Upper lobe of right lung (tissue), 1 donor: ENCODE measurements at regions not wholly inside any gene's neighbourhood (a gene's known extent, or its start where the extent isn't known, plus 50 kb on each side); places are given as distances from the start of the nearest gene placed in this dataset.

Experiments used
- ATAC-seq: fragments of 200-7000 bp; cut with Tn5 transposase; one replicate; pipeline ENCODE4 v1.9.1; 2020; ENCODE audit warnings: mild to moderate bottlenecking, moderate library complexity
- DNase-seq: peaks from one replicate; pipeline ENCODE4 v3.0.0-alpha.2; 2020
- H3K27ac ChIP-seq: fragments of 200-600 bp; one replicate; pipeline ENCODE4 v1.8.0; 2022
- H3K27me3 ChIP-seq: fragments of 200-600 bp; one replicate; pipeline ENCODE4 v1.8.0; 2022; ENCODE audit warnings: mild to moderate bottlenecking
- H3K36me3 ChIP-seq: fragments of 200-600 bp; one replicate; pipeline ENCODE4 v1.8.0; 2022
- H3K4me1 ChIP-seq: fragments of 200-600 bp; one replicate; pipeline ENCODE4 v1.8.0; 2022
- H3K4me3 ChIP-seq: fragments of 200-600 bp; one replicate; pipeline ENCODE4 v1.8.0; 2022; ENCODE audit warnings: mild to moderate bottlenecking
- H3K9me3 ChIP-seq: fragments of 200-600 bp; one replicate; pipeline ENCODE4 v1.8.0; 2022
- CTCF ChIP-seq: fragments of 200-600 bp; IDR thresholded peaks from one replicate; pipeline ENCODE4 v1.8.0; 2022; ENCODE audit warnings: antibody characterized with exemption
- intact Hi-C: fragments of 100-400 bp; cut with DNase I; formaldehyde crosslinking; loops from one replicate; pipeline ENCODE4 v1.11.0; 2022
- donor health status: DM: no; HTN: yes; CAD: no; lungs with severe emphysema.

GRCh38 chr9:96160866-96161265, 141.1 kb downstream of the HSD17B3 start:
- no peak for TF ChIP-seq CTCF
- DNase-seq, result no peak

DNA sequence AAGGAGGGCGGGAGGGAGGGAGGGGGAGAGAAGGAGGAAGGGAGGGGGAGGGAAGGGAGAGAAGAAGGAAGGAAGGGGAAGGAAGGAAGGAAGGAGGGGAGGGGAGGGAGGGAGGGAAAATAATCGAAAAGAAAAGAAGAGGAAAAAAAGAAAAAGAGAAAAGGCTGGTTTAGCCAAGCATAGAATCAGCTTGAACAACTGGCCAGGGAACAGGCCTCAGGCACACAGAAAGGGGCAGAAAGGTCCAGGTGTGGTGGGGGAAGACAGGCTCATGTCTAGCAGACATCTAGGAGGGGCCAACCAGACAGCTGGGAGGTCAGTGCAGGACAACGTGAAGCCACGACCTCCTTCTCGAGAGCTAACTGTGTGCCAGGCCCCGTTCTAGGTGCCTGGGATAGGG, 141.8 kb downstream of the HSD17B3 start:
- no peak for TF ChIP-seq CTCF
- Histone ChIP-seq H3K4me1 (no peaks in the 10 kb centered on the region), H3K36me3 (no peaks in the 10 kb centered on the region), H3K27me3 (no peaks in the 10 kb centered on the region), H3K9me3 (no peaks in the 10 kb centered on the region), H3K4me3 (no peak overlapping the region), H3K27ac (no peak overlapping the region)
- intact Hi-C loops, result no loop called here
- ATAC-seq (no peak), DNase-seq (no peak)

More at GRCh38 chr9:96160866-96161265, 141.1 kb downstream of the HSD17B3 start:
- H3K27me3 ChIP-seq, result no peaks in the 10 kb centered on the region
- H3K4me1 ChIP-seq, result no peaks in the 10 kb centered on the region
- ATAC-seq, result no peak
- H3K36me3 ChIP-seq, result no peaks in the 10 kb centered on the region
- intact Hi-C loops, result no loop called here
- no peaks in the 10 kb centered on the region for H3K9me3 ChIP-seq
- H3K27ac ChIP-seq, result no peak overlapping the region
- H3K4me3 ChIP-seq, result no peak overlapping the region

GRCh38 chr9:96159596-96159995, 142.4 kb downstream of the HSD17B3 start:
- Histone ChIP-seq H3K9me3 (no peaks in the 10 kb centered on the region), H3K27me3 (no peaks in the 10 kb centered on the region), H3K36me3 (no peaks in the 10 kb centered on the region), H3K27ac (no peak overlapping the region), H3K4me1 (no peaks in the 10 kb centered on the region), H3K4me3 (no peak overlapping the region)
- TF ChIP-seq CTCF, result no peak
- no peak for DNase-seq
- no peak for ATAC-seq
- intact Hi-C loops, result no loop called here

DNA sequence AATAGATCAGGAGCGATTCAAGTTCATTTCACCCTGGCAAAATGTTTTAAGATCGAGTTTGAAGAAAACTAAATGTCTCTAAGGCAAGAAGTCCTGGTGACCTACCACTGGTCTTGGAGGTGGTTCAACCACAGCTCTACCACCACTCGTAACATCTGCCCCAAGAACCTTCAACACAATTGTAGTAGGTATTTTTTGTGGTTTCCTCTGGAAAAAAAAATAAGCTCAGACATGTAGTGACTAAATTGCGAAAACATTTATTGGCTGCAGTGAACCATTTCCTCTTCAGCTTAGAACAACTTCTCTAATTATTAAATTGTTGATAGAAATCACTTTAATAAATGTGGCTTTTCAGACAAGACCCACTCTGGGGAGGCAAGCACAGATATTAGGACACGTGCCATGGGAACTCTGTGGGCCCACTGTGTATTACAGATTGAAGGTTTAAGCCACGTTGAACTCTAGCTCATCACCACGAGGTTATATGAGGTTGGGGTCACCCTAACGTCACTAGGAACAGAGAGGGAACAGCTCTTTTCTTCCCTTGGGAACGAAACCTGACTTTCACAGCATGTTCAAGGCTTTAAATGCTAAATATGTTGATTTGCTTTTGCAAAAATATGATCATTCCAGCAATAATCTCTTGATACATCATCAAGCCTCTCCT, 142.9 kb downstream of the HSD17B3 start:
- no peak overlapping the region for H3K27ac ChIP-seq
- intact Hi-C loops, result no loop called here
- no peak overlapping the region for H3K4me3 ChIP-seq
- H3K36me3 ChIP-seq, result no peaks in the 10 kb centered on the region
- no peak for TF ChIP-seq CTCF
- ATAC-seq, result no peak
- no peaks in the 10 kb centered on the region for H3K27me3 ChIP-seq
- H3K4me1 ChIP-seq, result no peaks in the 10 kb centered on the region
- no peaks in the 10 kb centered on the region for H3K9me3 ChIP-seq
- no peak for DNase-seq

- Histone ChIP-seq H3K4me3 (no peak overlapping the region), H3K27ac (no peak overlapping the region), H3K36me3 (no peaks in the 10 kb centered on the region), H3K9me3 (no peaks in the 10 kb centered on the region), H3K27me3 (no peaks in the 10 kb centered on the region), H3K4me1 (no peaks in the 10 kb centered on the region)
- DNase-seq (no peak), ATAC-seq (no peak)
- no peak for TF ChIP-seq CTCF
- intact Hi-C loops, result no loop called here
Measured at GRCh38 chr9:96158147-96158546, 143.8 kb downstream of the HSD17B3 start.

GRCh38 chr9:96157675-96158074, 144.3 kb downstream of the HSD17B3 start:
- intact Hi-C loops, result no loop called here
- no peaks in the 10 kb centered on the region for H3K27me3 ChIP-seq
- no peak for ATAC-seq
- no peak overlapping the region for H3K4me3 ChIP-seq
- no peaks in the 10 kb centered on the region for H3K4me1 ChIP-seq
- H3K9me3 ChIP-seq, result no peaks in the 10 kb centered on the region
- no peaks in the 10 kb centered on the region for H3K36me3 ChIP-seq
- TF ChIP-seq CTCF, result no peak
- no peak for DNase-seq
- H3K27ac ChIP-seq, result no peak overlapping the region
